CD4-positive, alpha-beta T cell treated with Interleukin-4 for 4 hours (primary cell): ENCODE measurements at regions not wholly inside any gene's neighbourhood (a gene's known extent, or its start where the extent isn't known, plus 50 kb on each side); places are given as distances from the start of the nearest gene placed in this dataset.
A peak's percentile ranks its signal among the peaks of the same experiment; 100 is the strongest.

Experiments
- DNase-seq: peaks from one replicate; pipeline ENCODE4 v3.0.0-alpha.2; 2020

GRCh38 chr7:33729726-33730125, 175.6 kb upstream of the BMPER start:
- no peak for DNase-seq

DNA sequence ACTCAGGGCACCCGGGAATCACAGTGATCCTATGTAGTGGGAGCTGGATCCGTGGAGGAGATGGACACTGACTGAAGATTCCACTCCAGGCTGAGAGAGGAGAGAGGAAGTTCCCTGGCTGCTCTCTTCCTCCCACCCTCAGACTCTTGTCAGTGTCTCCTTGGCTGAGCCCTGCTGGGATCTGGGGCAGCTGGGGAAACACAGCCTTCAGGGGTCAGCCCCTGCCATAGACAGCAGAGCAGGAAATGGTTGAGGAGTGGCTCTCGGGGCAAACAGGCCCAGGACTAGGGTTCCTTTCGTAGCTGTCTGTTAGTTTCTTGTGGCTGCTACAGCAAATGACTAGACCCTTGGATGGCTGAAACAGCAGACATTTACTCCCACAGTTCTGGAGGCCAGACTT, 174.4 kb upstream of the BMPER start:
- DNase-seq: no peak

- no peak for DNase-seq
Observed at GRCh38 chr7:33731912-33732311, 173.4 kb upstream of the BMPER start.

DNA sequence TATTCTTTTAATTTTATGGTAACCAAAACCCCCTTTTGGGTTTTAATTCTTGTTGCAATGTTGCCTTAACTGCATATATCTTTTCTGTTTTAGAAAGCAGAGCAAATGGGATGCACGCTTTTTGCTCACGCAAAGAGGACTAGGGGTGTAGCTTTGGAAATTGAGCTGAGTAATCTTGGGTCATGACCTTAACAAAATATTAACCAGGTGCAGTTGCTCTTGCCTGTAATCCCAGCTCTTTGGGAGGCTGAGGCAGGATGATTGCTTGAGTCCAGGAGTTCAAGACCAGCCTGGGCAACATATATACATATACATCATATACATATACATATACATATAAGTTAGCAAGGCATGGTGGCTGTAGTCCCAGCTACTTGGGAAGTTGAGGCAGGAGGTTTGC, 172.9 kb upstream of the BMPER start:
- no peak for DNase-seq

DNA sequence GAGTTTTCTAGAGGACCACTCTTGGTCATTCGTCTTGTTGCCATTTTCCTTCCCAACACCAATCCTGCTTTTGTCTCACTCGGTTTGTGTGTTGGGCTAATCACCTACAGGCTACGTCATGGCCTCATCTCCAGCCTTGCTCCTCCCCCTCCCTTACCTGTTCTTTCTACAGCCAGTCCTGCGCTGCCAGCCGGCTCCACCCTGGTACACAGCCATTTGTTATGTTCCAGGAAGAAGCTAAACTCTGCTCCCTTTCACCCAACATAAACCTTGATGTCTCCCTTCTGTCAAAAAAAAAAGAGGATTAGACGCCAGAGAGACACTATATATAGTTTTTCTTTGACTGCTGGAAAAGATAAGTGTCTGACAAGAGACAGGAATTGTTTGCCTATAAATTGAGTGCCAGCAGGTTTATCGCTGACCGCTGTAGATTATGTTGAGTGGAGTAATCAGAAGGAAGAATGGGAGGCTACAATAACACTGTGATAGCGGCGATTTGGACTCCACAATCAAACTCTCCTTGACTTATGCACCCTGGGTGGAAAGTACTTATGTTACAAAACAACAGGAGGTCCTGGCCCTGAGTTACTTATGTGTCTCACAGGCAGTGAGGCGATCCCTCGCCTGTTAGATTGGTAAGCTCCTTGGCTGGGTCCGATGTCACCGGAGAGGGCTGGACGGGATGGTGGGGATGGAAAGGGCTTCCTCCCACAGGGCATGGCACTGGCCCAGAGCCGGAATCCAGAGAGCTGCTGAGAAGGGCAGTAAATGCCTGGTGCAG, 171.3 kb upstream of the BMPER start:
- no peak for DNase-seq

DNA sequence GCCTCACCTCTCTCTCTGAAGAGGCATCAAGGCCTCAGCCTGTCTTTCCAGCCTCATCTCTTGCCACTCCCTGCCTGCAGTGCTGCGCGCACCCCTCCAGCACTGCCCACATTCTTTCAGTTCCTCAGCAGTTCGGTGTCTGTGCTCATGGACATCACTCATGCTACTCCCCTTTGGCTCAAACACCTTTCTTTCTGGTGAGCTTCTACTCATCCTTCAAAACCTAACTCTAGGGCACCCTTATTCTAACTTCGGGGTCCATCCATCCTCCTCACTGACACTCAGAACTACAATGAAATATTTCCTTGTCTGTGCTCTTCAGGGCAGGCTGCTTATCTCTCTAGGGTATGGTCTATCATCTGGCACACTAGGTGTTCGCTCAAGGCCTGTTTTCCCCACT, 169.9 kb upstream of the BMPER start:
- no peak for DNase-seq

DNA sequence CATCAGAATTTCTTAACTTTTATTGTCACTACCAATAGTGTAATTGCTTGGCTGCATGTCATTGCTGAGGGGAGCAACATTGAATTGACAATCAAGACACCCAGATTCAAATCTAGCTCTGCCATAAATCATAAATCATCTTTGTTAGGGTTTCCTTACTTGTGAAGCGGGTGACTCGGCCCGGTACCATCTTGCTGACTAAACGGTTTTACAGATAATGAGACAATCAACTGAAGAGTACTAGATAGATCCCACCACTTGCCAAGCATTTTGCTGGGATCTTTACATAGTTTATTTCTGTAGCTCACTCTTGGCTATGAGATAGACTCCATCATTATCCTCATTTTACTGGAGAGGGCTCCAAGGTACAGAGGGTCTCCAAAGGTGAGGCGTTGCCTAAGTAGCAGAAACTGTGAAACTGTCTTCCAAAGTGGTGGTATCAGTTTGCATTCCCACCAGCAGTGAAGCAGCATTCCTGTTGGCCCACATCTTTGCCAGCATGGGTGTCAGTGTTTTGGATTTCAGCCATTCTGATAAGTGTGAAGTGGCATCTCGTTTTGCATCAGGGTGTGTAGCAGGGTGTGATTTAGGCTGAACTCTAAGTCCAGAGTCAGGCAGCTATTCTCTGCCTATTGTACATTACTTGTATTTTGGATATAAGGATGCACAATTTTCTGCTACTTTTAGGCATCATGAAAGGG, 168.7 kb upstream of the BMPER start:
- DNase-seq: no peak

DNA sequence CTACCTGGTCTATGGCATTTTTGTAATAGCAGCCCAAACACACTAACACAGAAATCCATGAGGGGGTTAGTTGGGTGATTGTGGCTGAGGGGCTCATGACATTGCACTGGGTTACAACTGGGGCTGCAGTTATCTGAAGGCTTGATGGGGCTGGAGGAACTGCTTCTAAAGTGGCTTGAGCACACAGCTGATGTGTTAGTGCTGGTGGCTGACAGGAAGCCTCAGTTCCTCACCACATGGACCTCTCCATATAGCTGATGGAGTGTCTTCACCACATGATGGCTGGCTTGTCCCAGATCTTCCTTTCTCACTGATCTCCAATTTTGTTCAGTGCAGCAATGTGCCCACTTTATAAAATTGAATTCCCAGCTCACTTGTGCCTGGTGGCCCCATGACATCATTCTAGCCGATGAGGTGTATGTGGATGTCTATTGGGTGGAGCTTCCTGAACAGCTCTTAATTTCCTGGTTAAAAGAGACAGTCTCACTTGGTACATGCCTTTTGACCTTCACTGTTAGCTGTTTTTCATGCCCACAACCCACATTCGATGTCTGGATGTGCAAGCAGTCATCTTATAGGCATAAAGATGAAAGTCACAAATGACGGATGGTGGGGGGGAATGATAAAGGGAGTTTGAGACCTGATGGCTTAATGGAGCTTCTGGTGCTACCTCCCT, 166.9 kb upstream of the BMPER start:
- DNase-seq: no peak

GRCh38 chr7:33739286-33739685, 166.1 kb upstream of the BMPER start:
- DNase-seq: no peak

DNA sequence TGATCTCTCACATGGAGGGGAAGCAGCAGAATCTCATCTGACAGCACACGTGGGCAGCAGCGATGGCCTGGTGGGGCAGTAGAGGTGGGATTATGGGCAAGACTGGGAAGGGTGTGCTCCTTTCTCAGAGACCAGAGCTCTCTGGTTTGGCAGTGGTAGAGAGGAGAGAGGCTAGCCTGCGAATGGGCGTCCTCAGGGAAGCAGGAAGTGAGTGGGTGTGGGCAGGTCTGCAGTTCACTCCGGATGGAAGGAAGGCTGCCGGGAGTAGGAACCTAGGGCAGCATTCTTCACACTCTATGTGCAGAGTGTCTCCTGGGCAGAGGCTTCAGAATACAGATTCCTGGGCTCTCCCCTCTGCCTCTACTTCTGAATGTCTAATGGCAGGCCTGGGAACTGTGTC, 162.8 kb upstream of the BMPER start:
- no peak for DNase-seq

DNA sequence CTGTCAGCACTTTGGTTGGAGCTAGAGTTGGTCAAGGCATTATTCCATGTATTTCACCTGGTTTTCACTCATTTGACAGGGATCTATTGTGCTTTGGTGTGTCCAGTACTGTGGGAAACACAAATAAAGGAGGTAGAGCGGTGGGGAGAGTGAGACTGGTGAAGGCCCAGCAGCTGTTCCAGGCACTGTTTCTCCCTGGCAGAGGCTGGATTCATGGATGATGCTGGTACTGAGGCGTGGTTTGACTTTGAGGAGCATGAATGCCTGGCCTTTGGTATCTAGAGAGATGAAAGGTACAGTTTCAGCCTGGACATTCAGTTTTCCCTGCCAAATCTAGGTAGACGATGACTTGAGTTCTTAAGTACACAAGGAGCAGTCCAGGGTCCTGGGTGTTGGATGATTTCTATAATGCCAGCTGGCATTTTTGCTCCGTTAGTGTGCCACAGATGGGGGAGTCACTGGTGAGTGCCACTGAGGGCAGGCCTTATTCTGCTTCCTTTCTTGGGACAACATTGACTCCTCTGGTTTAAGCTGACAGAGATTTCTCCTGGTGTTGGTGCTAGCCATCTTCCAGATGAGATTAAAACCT, 162.2 kb upstream of the BMPER start:
- no peak for DNase-seq

DNA sequence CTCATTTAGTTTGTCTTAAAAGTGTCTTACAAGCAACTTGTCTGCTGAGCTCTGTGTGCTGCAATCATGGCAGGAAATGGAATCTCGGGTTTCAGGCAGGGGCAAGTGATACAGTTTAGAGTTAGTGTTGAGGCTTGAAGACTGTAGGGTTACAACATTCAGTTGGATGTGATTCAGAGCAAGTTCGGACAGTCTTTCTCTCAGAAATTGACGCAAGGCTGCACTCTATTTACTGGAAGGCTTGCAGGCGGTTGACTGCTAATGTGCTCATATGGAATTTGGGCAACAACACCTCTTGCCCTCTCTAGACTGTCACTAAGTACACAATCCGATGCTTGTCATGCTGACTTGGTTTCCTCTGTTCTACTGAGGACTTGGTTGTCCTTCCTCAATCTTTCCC, 161.7 kb upstream of the BMPER start:
- DNase-seq: no peak

GRCh38 chr7:33744293-33745075, 160.9 kb upstream of the BMPER start:
- DNase-seq: peak; percentile 8

DNA sequence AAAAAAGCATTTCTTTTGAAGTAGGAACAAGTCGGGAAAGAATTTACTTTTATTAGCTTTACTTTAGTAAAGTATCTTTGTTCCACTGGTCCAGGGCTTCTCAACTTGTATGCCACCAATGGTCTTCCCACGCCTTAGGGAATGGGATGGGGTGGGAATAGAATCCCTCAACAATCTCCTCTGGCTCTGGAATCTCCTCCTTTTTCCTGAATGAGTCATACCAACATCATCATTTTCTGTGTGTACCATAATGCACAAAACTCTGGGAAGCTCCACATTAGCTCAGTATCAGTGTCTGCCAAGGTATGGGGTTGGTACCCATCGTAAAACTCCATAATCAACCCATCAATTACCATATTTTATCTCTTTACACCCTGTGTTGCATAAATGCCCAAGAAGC, 159.4 kb upstream of the BMPER start:
- no peak for DNase-seq

DNA sequence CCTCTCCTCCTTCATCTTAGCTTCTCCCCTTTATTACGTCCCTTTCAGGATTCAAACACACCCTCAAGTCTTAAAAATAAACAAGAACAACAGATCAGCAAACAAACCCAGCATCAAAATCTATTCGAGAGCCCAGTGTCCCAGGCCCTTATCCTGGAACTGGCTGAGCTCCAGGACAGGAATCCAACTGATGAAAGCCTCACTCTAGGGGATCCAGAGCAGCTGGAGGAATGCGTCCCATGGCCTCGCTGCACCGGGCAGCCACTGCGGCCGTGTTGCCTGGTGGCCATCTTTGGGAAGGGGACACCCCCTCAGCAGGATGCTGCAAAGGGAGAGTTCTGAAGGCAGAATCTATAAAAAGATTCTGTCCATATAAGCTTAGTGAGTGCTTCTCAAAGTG, 156.5 kb upstream of the BMPER start:
- DNase-seq: no peak

GRCh38 chr7:33750177-33750576, 155.2 kb upstream of the BMPER start:
- no peak for DNase-seq

DNA sequence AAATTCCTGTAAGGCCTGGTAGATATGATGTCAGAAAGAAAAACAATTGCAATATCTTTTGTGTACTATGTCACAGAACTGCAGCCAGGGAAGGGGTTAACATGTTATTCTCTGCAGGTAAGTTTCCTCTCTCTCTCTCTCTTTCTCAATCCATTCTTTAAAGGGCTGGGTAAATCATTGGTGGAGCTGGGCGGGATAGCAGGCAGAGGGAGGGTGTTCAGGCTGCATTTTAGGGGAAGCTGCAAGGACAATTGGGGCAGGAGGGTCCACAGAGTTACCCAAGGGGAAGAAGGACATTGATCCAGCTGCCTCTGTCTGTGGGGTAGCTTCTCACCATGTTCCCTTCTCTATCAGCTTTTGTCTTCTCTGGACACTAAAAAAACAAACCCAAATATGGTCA, 153.9 kb upstream of the BMPER start:
- no peak for DNase-seq

DNA sequence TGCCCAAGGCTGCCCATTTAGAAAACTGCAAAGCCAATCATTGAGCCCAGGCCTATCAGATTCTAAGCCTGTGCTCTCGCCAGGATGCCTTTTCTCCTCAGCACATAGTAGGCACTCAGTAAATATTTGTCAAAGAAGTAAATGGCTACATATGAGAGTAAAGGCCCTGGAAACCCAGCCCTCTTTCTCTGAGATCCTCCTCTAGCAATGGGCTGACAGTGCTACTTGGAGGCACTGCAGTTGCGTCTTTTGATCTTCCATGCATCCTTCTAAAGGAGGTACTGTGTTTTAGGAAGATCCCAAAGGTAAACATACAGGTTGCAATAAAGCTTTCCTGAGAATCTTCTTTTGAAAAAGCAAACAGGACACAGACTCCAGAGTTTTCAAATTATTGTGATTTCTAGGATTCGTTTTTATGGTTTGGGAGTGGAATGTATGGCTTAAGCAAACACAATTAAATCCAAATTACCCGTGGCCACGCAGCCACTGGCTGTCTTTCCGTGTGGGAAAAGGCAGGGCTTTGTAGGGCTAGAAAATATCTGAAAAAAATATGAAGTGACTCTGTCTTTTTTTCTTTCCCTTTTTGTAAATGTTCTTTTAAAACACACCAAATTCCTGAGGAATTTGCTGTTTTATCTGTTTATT, 151.3 kb upstream of the BMPER start:
- DNase-seq: no peak

- no peak for DNase-seq
Observed at GRCh38 chr7:33754933-33755928, 150.1 kb upstream of the BMPER start.

DNA sequence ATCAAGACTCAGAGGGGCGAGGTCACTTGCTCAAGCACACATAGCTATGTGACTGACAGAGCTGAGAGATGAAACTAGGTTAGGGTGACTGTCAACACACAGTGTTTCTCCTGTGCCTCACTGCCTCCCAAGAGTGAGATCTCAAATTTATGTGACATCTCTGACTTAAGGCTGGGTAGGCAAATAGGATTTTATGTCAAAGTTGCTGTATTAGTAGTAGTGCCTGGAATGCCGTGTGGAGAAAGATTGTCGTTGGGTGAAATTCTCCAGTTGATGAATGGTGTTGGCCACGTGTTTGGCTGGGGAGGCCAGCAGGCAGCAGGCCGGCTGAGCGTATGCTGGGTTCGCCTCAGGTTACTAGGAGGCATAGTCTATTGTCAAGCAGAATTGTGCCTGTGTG, 148.3 kb upstream of the BMPER start:
- DNase-seq: no peak

- peak; percentile 17 for DNase-seq
Observed at GRCh38 chr7:33757563-33758165, 147.7 kb upstream of the BMPER start.
